Upper lobe of left lung (tissue), 6 donors: ENCODE measurements at regions not wholly inside any gene's neighbourhood (a gene's known extent, or its start where the extent isn't known, plus 50 kb on each side); places are given as distances from the start of the nearest gene placed in this dataset.

Experiments
- ATAC-seq, 2 donors: fragments of 200-7000 bp; cut with Tn5 transposase; one replicate each; pipeline ENCODE4 v1.9.1; 2022; ENCODE audit warnings: mild to moderate bottlenecking in 2 of 2, moderate library complexity in 2 of 2; ENCODE audit not compliant: low FRiP score in 2 of 2
- DNase-seq, 2 donors: peaks; one replicate each; pipeline ENCODE4 v3.0.0-alpha.2; 2019 to 2020
- H3K27ac ChIP-seq, 4 donors: fragments of 200-600 bp; sonication (generic); one replicate each; pipeline ENCODE4 v1.5.1; 2016 to 2019
- H3K27me3 ChIP-seq, 4 donors: fragments of 200-600 bp; sonication (generic); one replicate each; pipeline ENCODE4 v1.5.1; 2017 to 2019
- H3K36me3 ChIP-seq, 4 donors: fragments of 200-600 bp; sonication (generic); one replicate each; pipeline ENCODE4 v1.5.1; 2016 to 2019
- H3K4me1 ChIP-seq, 4 donors: fragments of 200-600 bp; sonication (generic); one replicate each; pipeline ENCODE4 v1.5.1; 2018 to 2019
- H3K4me3 ChIP-seq, 4 donors: fragments of 200-600 bp; sonication (generic); one replicate each; pipeline ENCODE4 v1.5.1; 2017 to 2019; ENCODE audit warnings: mild to moderate bottlenecking in 2 of 4, moderate library complexity in 1 of 4
- H3K9me3 ChIP-seq, 4 donors: fragments of 200-600 bp; sonication (generic); one replicate each; pipeline ENCODE4 v1.5.1; 2018 to 2019
- EP300 ChIP-seq, 4 donors: sonication (generic); formaldehyde crosslinking; IDR thresholded peaks; one replicate each; pipeline ENCODE4 v1.5.1; 2017; ENCODE audit warnings: antibody characterized with exemption in 4 of 4, control low read depth in 2 of 4
- POLR2A ChIP-seq, 4 donors: fragments of 450-650 bp; IDR thresholded peaks; one replicate each; pipeline ENCODE4 v1.5.1; 2016 to 2017; ENCODE audit warnings: antibody characterized with exemption in 4 of 4, mild to moderate bottlenecking in 2 of 4
- POLR2AphosphoS5 ChIP-seq, 2 donors: sonication (generic); formaldehyde crosslinking; IDR thresholded peaks; one replicate each; pipeline ENCODE4 v1.5.1; 2017; ENCODE audit warnings: antibody characterized with exemption in 2 of 2
- WGBS, 2 donors: methylation state at CpG; one replicate each; pipeline ENCODE4 v1.1.5; 2017 to 2018; 5-methylcytosine and 5-hydroxymethylcytosine counted together
- TF ChIP-seq, protein P1 (sequence below), 6 experiments: fragments of 450-650 bp in 4 of 6; fragments of 200-600 bp in 2 of 6; sonication (generic) in 2 of 6; IDR thresholded peaks; one replicate each; pipeline ENCODE4 v1.5.1; 2016 to 2019; ENCODE audit warnings: antibody characterized with exemption in 6 of 6
- donor health status: DM: no; HTN: no; CAD: no; lungs with moderate emphysema.
- donor health status: DM: no; HTN: yes; CAD: no; lungs with severe emphysema.

DNA sequence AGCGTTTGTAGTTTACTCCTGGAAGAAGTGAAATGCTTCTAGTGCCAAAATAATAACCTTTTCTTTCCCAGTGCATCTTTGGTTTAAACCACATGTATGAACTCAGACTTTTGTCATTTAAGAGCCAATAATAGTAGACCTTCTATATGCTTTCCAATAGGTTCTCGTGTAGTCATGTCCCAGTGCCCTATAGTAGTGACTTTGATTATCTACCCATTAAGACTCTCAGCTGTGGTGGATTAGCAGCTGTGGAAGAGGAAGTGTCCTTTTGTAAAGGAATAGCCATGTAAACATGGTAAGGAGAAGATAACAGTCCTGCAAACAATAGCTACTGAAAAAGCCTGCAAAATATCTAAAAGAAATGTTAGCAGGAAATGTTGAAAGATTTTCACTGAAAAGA is 765.3 kb downstream of the MTRR start:
- Histone ChIP-seq H3K27ac (no peak overlapping the region), H3K36me3 (no peaks in the 10 kb centered on the region), H3K27me3 (no peaks in the 10 kb centered on the region), H3K4me1 (no peaks in the 10 kb centered on the region), H3K4me3 (no peak overlapping the region), H3K9me3 (no peaks in the 10 kb centered on the region)
- DNase-seq (no peak), ATAC-seq (no peak)
- TF ChIP-seq, protein P1, sequence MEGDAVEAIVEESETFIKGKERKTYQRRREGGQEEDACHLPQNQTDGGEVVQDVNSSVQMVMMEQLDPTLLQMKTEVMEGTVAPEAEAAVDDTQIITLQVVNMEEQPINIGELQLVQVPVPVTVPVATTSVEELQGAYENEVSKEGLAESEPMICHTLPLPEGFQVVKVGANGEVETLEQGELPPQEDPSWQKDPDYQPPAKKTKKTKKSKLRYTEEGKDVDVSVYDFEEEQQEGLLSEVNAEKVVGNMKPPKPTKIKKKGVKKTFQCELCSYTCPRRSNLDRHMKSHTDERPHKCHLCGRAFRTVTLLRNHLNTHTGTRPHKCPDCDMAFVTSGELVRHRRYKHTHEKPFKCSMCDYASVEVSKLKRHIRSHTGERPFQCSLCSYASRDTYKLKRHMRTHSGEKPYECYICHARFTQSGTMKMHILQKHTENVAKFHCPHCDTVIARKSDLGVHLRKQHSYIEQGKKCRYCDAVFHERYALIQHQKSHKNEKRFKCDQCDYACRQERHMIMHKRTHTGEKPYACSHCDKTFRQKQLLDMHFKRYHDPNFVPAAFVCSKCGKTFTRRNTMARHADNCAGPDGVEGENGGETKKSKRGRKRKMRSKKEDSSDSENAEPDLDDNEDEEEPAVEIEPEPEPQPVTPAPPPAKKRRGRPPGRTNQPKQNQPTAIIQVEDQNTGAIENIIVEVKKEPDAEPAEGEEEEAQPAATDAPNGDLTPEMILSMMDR (IDR thresholded peaks at IDR 0.05) = no peak
- 38 to 39% methylated on average over 2 of the region's 2 CpGs for WGBS, 2 donors

DNA sequence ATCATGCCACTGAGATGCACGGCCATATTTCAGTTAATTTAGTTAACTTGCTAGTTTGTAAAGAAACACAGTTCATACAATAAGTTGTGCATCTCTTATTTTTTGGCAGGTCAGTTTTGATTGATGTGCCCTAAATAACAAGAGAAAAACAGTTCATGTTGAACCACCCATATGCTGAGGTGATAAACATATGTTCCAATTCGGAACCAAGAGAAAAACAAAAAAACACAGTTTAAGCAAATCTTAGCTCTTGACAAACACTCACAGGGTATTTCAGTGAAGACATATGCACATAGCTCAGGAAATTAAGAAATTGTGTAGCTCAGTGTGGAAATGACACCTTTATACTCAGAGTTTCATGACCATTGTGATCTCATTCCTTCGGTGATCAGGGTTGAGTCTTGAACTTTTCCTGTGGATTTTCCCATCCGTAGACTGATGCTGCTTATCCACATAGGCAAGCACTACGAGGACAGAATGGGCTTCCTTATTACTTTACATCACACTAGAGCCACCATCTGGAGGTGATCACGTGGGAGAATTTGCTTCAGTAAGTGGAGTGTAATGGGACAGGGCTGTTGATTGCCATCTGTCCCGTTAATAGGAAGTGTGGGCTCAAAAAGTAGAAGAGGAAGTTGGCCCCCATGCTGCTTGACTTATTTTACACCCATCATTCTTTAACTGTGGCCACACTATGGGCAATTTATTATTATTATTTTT is 773.0 kb downstream of the MTRR start:
- Histone ChIP-seq H3K27me3 (no peaks in the 10 kb centered on the region), H3K4me3 (no peak overlapping the region), H3K36me3 (no peaks in the 10 kb centered on the region), H3K4me1 (no peaks in the 10 kb centered on the region), H3K9me3 (no peaks in the 10 kb centered on the region), H3K27ac (no peak overlapping the region)
- no peak for DNase-seq
- WGBS, 2 donors = 81% methylated on average over 7 of the region's 7 CpGs
- TF ChIP-seq, protein P1 (IDR thresholded peaks at IDR 0.05) = no peak
- TF ChIP-seq EP300 (IDR thresholded peaks at IDR 0.05) (no peak), POLR2A (IDR thresholded peaks at IDR 0.05) (no peak), POLR2AphosphoS5 (IDR thresholded peaks at IDR 0.05) (no peak)
- no peak for ATAC-seq

DNA sequence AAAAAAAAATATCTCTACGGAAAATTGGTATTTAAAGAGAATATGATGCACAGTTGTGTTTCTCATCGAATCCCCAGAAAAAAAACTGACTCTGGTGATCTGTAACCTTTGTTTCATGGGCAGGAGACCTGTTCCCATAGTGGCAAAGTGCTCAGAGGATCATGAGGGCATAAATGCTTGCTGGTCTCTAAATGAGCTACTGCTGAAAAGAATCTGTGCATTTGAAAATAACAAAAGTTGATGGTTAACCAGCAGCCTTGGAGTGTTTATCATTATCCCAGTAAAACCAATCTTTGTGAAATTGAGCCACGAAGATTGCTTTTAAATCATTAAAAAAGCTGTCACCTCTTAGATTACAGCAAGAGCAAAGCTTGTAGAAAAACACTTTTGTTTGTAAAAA is 775.4 kb downstream of the MTRR start:
- TF ChIP-seq POLR2A (IDR thresholded peaks at IDR 0.05) = no peak
- TF ChIP-seq POLR2AphosphoS5 (IDR thresholded peaks at IDR 0.05) = no peak
- no peak for TF ChIP-seq EP300 (IDR thresholded peaks at IDR 0.05)
- Histone ChIP-seq H3K27me3 (no peaks in the 10 kb centered on the region), H3K9me3 (no peaks in the 10 kb centered on the region), H3K4me1 (no peaks in the 10 kb centered on the region), H3K4me3 (no peak overlapping the region), H3K36me3 (no peaks in the 10 kb centered on the region), H3K27ac (no peak overlapping the region)
- DNase-seq (no peak), ATAC-seq (no peak)
- WGBS, 2 donors = 50 to 57% methylated on average over 3 of the region's 3 CpGs

DNA sequence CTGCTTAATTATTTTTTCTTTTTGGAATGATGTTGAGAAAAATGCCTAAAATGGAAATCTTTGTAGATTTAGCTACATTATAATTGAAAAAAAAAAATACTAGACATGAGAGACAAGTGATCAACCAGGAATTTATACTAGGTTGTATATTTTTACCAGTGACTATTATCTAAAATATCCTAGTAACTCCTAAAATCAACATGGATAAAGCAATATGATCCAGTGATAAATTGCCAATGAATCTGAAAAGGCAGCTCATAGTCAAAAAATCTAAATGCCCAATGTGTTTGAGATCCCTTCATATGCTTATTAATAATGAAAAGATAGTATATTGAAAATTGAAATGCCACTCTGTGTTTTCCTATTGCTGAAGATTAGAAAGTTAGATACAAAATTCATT is 778.2 kb downstream of the MTRR start:
- ATAC-seq (no peak), DNase-seq (no peak)
- Histone ChIP-seq H3K4me3 (no peak overlapping the region), H3K27ac (no peak overlapping the region), H3K36me3 (no peaks in the 10 kb centered on the region), H3K27me3 (no peaks in the 10 kb centered on the region), H3K9me3 (no peaks in the 10 kb centered on the region), H3K4me1 (no peaks in the 10 kb centered on the region)
- TF ChIP-seq, protein P1 (IDR thresholded peaks at IDR 0.05) = no peak
- TF ChIP-seq POLR2AphosphoS5 (IDR thresholded peaks at IDR 0.05) (no peak), POLR2A (IDR thresholded peaks at IDR 0.05) (no peak), EP300 (IDR thresholded peaks at IDR 0.05) (no peak)

- Histone ChIP-seq H3K9me3 (no peaks in the 10 kb centered on the region), H3K36me3 (no peaks in the 10 kb centered on the region), H3K4me3 (no peak overlapping the region), H3K27ac (no peak overlapping the region), H3K4me1 (no peaks in the 10 kb centered on the region), H3K27me3 (no peaks in the 10 kb centered on the region)
- no peak for DNase-seq
- TF ChIP-seq EP300 (IDR thresholded peaks at IDR 0.05) (no peak), POLR2AphosphoS5 (IDR thresholded peaks at IDR 0.05) (no peak)
- WGBS, 2 donors = 75 to 85% methylated on average over 6 of the region's 6 CpGs
- ATAC-seq = no peak
Observed at GRCh38 chr5:8650186-8650585, 781.2 kb downstream of the MTRR start.

- DNase-seq (no peak), ATAC-seq (no peak)
- WGBS, 2 donors = 76 to 77% methylated on average over 4 of the region's 4 CpGs
- TF ChIP-seq, protein P1 (IDR thresholded peaks at IDR 0.05) = no peak
- TF ChIP-seq EP300 (IDR thresholded peaks at IDR 0.05) (no peak), POLR2AphosphoS5 (IDR thresholded peaks at IDR 0.05) (no peak), POLR2A (IDR thresholded peaks at IDR 0.05) (no peak)
- H3K27me3 ChIP-seq = no peaks in the 10 kb centered on the region
- no peak overlapping the region for H3K4me3 ChIP-seq
- H3K36me3 ChIP-seq = no peaks in the 10 kb centered on the region
- no peaks in the 10 kb centered on the region for H3K4me1 ChIP-seq
- H3K27ac ChIP-seq = no peak overlapping the region
- no peaks in the 10 kb centered on the region for H3K9me3 ChIP-seq
Observed at GRCh38 chr5:8660133-8660893, 791.4 kb downstream of the MTRR start.
